Mucosa of gallbladder (tissue), 1 donor: ENCODE measurements at regions not wholly inside any gene's neighbourhood (a gene's known extent, or its start where the extent isn't known, plus 50 kb on each side); places are given as distances from the start of the nearest gene placed in this dataset.
"Not testable (repeated sequence)": the region's sequence is repeated elsewhere in the genome, so short reads cannot be mapped to it uniquely, and the experiment has no call there.

ENCODE experiments used
- DNase-seq: peaks from one replicate; pipeline ENCODE4 v3.0.0-alpha.2; 2020; ENCODE audit warnings: low spot score
- donor health status: DM: no; HTN: no; CAD: no.

GRCh38 chr15:39029741-39030140, 465.1 kb upstream of the RASGRP1 start:
- DNase-seq: no peak

- DNase-seq: no peak
Measured at GRCh38 chr15:39030291-39031070, 465.9 kb upstream of the RASGRP1 start.

- no peak for DNase-seq
Measured at GRCh38 chr15:39031596-39031995, 467.0 kb upstream of the RASGRP1 start.

GRCh38 chr15:39034816-39035215, 470.2 kb upstream of the RASGRP1 start:
- DNase-seq: no peak

GRCh38 chr15:39037611-39038010, 473.0 kb upstream of the RASGRP1 start:
- DNase-seq: not testable (repeated sequence)

GRCh38 chr15:39040861-39041260, 476.2 kb upstream of the RASGRP1 start:
- no peak for DNase-seq

GRCh38 chr15:39041979-39042495, 477.4 kb upstream of the RASGRP1 start:
- no peak for DNase-seq

GRCh38 chr15:39051626-39052322, 487.2 kb upstream of the RASGRP1 start:
- no peak for DNase-seq

- no peak for DNase-seq
Measured at GRCh38 chr15:39052323-39052705, 487.7 kb upstream of the RASGRP1 start.

- DNase-seq: no peak
Measured at GRCh38 chr15:39053480-39053879, 488.9 kb upstream of the RASGRP1 start.

- DNase-seq: no peak
Measured at GRCh38 chr15:39054128-39054732, 489.6 kb upstream of the RASGRP1 start.

- no peak for DNase-seq
Measured at GRCh38 chr15:39056357-39056756, 491.7 kb upstream of the RASGRP1 start.

- no peak for DNase-seq
Measured at GRCh38 chr15:39058351-39059131, 493.9 kb upstream of the RASGRP1 start.

GRCh38 chr15:39059917-39060316, 495.3 kb upstream of the RASGRP1 start:
- DNase-seq: no peak

GRCh38 chr15:39061952-39062464, 497.4 kb upstream of the RASGRP1 start:
- DNase-seq: no peak

GRCh38 chr15:39066677-39067076, 502.1 kb upstream of the RASGRP1 start:
- DNase-seq: no peak

- DNase-seq: no peak
Measured at GRCh38 chr15:39074341-39074985, 506.4 kb upstream of the THBS1 start.

- DNase-seq: no peak
Measured at GRCh38 chr15:39075311-39075710, 505.6 kb upstream of the THBS1 start.

- DNase-seq: no peak
Measured at GRCh38 chr15:39075756-39076341, 505.0 kb upstream of the THBS1 start.

GRCh38 chr15:39078026-39078425, 502.9 kb upstream of the THBS1 start:
- no peak for DNase-seq
